OCI-LY3 (cell line): ENCODE measurements at regions not wholly inside any gene's neighbourhood (a gene's known extent, or its start where the extent isn't known, plus 50 kb on each side); places are given as distances from the start of the nearest gene placed in this dataset.

Experiments used
- EZH2phosphoT487 ChIP-seq: fragments of 200-600 bp; shearing (Covaris generic); IDR thresholded peaks from 2 replicates; pipeline ENCODE4 v1.6.1; 2018; ENCODE audit warnings: antibody characterized with exemption, mixed run types, low read depth
- TF ChIP-seq, protein P1 (sequence below): fragments of 200-600, 300-600 bp; sonication (generic); IDR thresholded peaks from 2 replicates; pipeline ENCODE4 v1.5.1; 2014; ENCODE audit warnings: antibody characterized with exemption, low read length, low read depth

- TF ChIP-seq, protein P1, sequence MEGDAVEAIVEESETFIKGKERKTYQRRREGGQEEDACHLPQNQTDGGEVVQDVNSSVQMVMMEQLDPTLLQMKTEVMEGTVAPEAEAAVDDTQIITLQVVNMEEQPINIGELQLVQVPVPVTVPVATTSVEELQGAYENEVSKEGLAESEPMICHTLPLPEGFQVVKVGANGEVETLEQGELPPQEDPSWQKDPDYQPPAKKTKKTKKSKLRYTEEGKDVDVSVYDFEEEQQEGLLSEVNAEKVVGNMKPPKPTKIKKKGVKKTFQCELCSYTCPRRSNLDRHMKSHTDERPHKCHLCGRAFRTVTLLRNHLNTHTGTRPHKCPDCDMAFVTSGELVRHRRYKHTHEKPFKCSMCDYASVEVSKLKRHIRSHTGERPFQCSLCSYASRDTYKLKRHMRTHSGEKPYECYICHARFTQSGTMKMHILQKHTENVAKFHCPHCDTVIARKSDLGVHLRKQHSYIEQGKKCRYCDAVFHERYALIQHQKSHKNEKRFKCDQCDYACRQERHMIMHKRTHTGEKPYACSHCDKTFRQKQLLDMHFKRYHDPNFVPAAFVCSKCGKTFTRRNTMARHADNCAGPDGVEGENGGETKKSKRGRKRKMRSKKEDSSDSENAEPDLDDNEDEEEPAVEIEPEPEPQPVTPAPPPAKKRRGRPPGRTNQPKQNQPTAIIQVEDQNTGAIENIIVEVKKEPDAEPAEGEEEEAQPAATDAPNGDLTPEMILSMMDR, result no peak
- TF ChIP-seq EZH2phosphoT487, result no peak
Observed at GRCh38 chr21:35533893-35534292, 484.8 kb upstream of the RUNX1 start.
